GM12878 (cell line): ENCODE measurements at regions not wholly inside any gene's neighbourhood (a gene's known extent, or its start where the extent isn't known, plus 50 kb on each side); places are given as distances from the start of the nearest gene placed in this dataset.

Experiments used
- ATAC-seq: fragments of 200-7000 bp; cut with Tn5 transposase; 3 replicates; pipeline ENCODE4 v1.9.1; 2020; ENCODE audit warnings: mild to moderate bottlenecking, moderate library complexity
- BruUV-seq: library from RNA; stranded (reverse); fragments of 400-500 nt; replicated peaks from 2 replicates; lab custom pipeline; 2021; lab: Mats Ljungman, UMichigan
- CTCF ChIA-PET: fragments of 300-600 bp; sonication (Branson Sonifier 250); formaldehyde crosslinking; extraction: SDS; loops from one replicate; lab custom pipeline; 2021; ENCODE audit warnings: inconsistent platforms; lab: Yijun Ruan, JAX
- POLR2A ChIA-PET: fragments of 350-600 bp; formaldehyde crosslinking; extraction: SDS; loops from one replicate; lab custom pipeline; 2021; ENCODE audit warnings: inconsistent platforms; lab: Charles Lee
- RAD21 ChIA-PET: fragments of 300-600 bp; sonication (Branson Sonifier 250); formaldehyde crosslinking; loops from one replicate; lab custom pipeline; 2023; ENCODE audit warnings: antibody characterized with exemption; ENCODE audit not compliant: unreplicated experiment; lab: Charles Lee
- SMC1A ChIA-PET: fragments of 300-600 bp; sonication (Branson Sonifier 250); formaldehyde crosslinking; loops from one replicate; lab custom pipeline; 2023; ENCODE audit not compliant: unreplicated experiment, uncharacterized antibody; lab: Charles Lee
- DNase-seq: peaks from one replicate; pipeline ENCODE4 v3.0.0-alpha.2; 2011; ENCODE audit warnings: low read depth, low spot score
- FAIRE-seq: peaks from 3 replicates; lab custom pipeline; 2011; peaks lifted over from hg19 to GRCh38; lab: Jason Lieb, UNC
- H2AFZ ChIP-seq: 2 replicates; pipeline ENCODE4 v1.6.0; 2011; ENCODE audit warnings: low read depth, low read length, control low read depth; ENCODE audit not compliant: control insufficient read depth
- H3K27ac ChIP-seq: 2 replicates; pipeline ENCODE4 v1.5.1; 2011; ENCODE audit warnings: control low read depth; ENCODE audit not compliant: control insufficient read depth, insufficient read depth
- H3K27me3 ChIP-seq, 2 experiments: replicated peaks in 1 of 2; 2 replicates each; pipeline versions ENCODE4 v1.6.0 to v1.6.1; 2011; ENCODE audit warnings: low read length in 1 of 2; ENCODE audit not compliant: control insufficient read depth in 2 of 2, insufficient read depth in 2 of 2
- H3K36me3 ChIP-seq, 2 experiments: 2 replicates each; pipeline ENCODE4 v1.5.1; 2011; ENCODE audit warnings: low read length in 1 of 2; ENCODE audit not compliant: control insufficient read depth in 2 of 2, insufficient read depth in 2 of 2
- H3K4me1 ChIP-seq: 2 replicates; pipeline ENCODE4 v1.6.1; 2011; ENCODE audit warnings: mild to moderate bottlenecking, low read length, moderate library complexity, mixed read lengths; ENCODE audit not compliant: control insufficient read depth, insufficient read depth
- H3K4me2 ChIP-seq: 2 replicates; pipeline ENCODE4 v1.6.0; 2011; ENCODE audit warnings: control low read depth; ENCODE audit not compliant: control insufficient read depth, insufficient read depth
- H3K4me3 ChIP-seq: fragments of 200-600 bp; sonication (generic); 2 replicates; pipeline ENCODE4 v1.5.1; 2016
- H3K79me2 ChIP-seq: 2 replicates; pipeline ENCODE4 v1.6.0; 2011; ENCODE audit warnings: low read length; ENCODE audit not compliant: control insufficient read depth, insufficient read depth
- H3K9ac ChIP-seq: 2 replicates; pipeline ENCODE4 v1.8.0; 2011; ENCODE audit warnings: low read length, control low read depth, mixed read lengths; ENCODE audit not compliant: control insufficient read depth, insufficient read depth
- H3K9me3 ChIP-seq: replicated peaks from 3 replicates; pipeline ENCODE4 v1.5.1; 2011; ENCODE audit warnings: mild to moderate bottlenecking, low read length; ENCODE audit not compliant: control insufficient read depth, insufficient read depth
- H4K20me1 ChIP-seq: 2 replicates; pipeline ENCODE4 v1.6.0; 2011; ENCODE audit not compliant: control insufficient read depth, insufficient read depth
- BHLHE40 ChIP-seq, 2 experiments: fragments of 450-650 bp in 1 of 2; IDR thresholded peaks; 2 replicates each; pipeline ENCODE4 v1.6.1; 2011 to 2017; ENCODE audit warnings: low read depth in 2 of 2, borderline replicate concordance in 1 of 2, improper control_type of control experiment in 1 of 2, low read length in 1 of 2, mild to moderate bottlenecking in 1 of 2
- HDGF ChIP-seq: fragments of 450-650 bp; IDR thresholded peaks from 2 replicates; pipeline ENCODE4 v1.6.1; 2016; ENCODE audit warnings: antibody characterized with exemption
- IKZF2 ChIP-seq, 2 experiments: fragments of 450-650 bp; IDR thresholded peaks; 2 replicates each; pipeline ENCODE4 v1.6.1; 2017; ENCODE audit warnings: mild to moderate bottlenecking in 2 of 2, moderate library complexity in 2 of 2
- NFIC ChIP-seq: IDR thresholded peaks from 2 replicates; pipeline ENCODE4 v1.6.1; 2012; ENCODE audit warnings: low read depth, mild to moderate bottlenecking, inconsistent platforms, low read length, moderate library complexity
- NRF1 ChIP-seq: conservative IDR thresholded peaks from 2 replicates; pipeline ENCODE4 v1.6.1; 2011; ENCODE audit warnings: mild to moderate bottlenecking, low read depth, low read length, improper control_type of control experiment
- RB1 ChIP-seq: fragments of 450-650 bp; formaldehyde crosslinking; IDR thresholded peaks from 2 replicates; pipeline ENCODE4 v1.6.1; 2017; ENCODE audit warnings: mild to moderate bottlenecking, borderline replicate concordance
- RBBP5 ChIP-seq: fragments of 200-600 bp; sonication (generic); conservative IDR thresholded peaks from 2 replicates; pipeline ENCODE4 v1.6.1; 2016
- RCOR1 ChIP-seq: conservative IDR thresholded peaks from 2 replicates; pipeline ENCODE4 v1.6.1; 2012; ENCODE audit warnings: low read depth, low read length, improper control_type of control experiment
- REST ChIP-seq: IDR thresholded peaks from 2 replicates; pipeline ENCODE4 v1.6.1; 2012; ENCODE audit warnings: mild to moderate bottlenecking, low read depth, low read length
- SP1 ChIP-seq: IDR thresholded peaks from one replicate; pipeline ENCODE4 v1.6.1; 2011; ENCODE audit warnings: low read depth, low read length
- SPI1 ChIP-seq: IDR thresholded peaks from 2 replicates; pipeline ENCODE4 v1.6.1; 2011; ENCODE audit warnings: low read depth, mild to moderate bottlenecking, low read length, moderate library complexity, borderline replicate concordance; ENCODE audit not compliant: insufficient read depth
- SREBF1 ChIP-seq: IDR thresholded peaks from 2 replicates; pipeline ENCODE4 v1.6.1; 2012; ENCODE audit warnings: mild to moderate bottlenecking, low read length
- YY1 ChIP-seq: IDR thresholded peaks from 2 replicates; pipeline ENCODE4 v1.6.1; 2011; ENCODE audit warnings: low read depth, mild to moderate bottlenecking, low read length
- ZBED1 ChIP-seq: IDR thresholded peaks from 2 replicates; pipeline ENCODE4 v1.6.1; 2016; ENCODE audit warnings: borderline replicate concordance
- ZNF687 ChIP-seq: fragments of 450-650 bp; IDR thresholded peaks from 2 replicates; pipeline ENCODE4 v1.6.1; 2017; ENCODE audit warnings: mild to moderate bottlenecking, moderate library complexity
- WGBS: methylation state at CpG from one replicate; pipeline ENCODE4 v1.1.6; 2016; ENCODE audit warnings: low lambda C conversion rate; ENCODE audit not compliant: insufficient replicate concordance, insufficient coverage; ENCODE audit errors: missing lambda C conversion rate; 5-methylcytosine and 5-hydroxymethylcytosine counted together
- in situ Hi-C: fragments of 300-500 bp; cut with MboI; formaldehyde crosslinking; loops from 9 replicates; pipeline ENCODE4 v1.14.3; 2018; ENCODE audit warnings: mixed read lengths
- intact Hi-C: fragments of 100-400 bp; cut with micrococcal nuclease; formaldehyde crosslinking; loops from one replicate; pipeline ENCODE4 v1.14.2; 2022; ENCODE audit not compliant: unreplicated experiment
- TF ChIP-seq, protein P1 (sequence below), 3 experiments: IDR thresholded peaks in 2 of 3; conservative IDR thresholded peaks in 1 of 3; 2 replicates each; pipeline ENCODE4 v1.5.1; 2011; ENCODE audit warnings: low read depth in 3 of 3, low read length in 3 of 3, mild to moderate bottlenecking in 3 of 3, control low read depth in 2 of 3, moderate library complexity in 2 of 3, inconsistent platforms in 1 of 3, mixed read lengths in 1 of 3; ENCODE audit not compliant: control insufficient read depth in 2 of 3, insufficient read depth in 1 of 3; ENCODE audit errors: extremely low read depth in 1 of 3

DNA sequence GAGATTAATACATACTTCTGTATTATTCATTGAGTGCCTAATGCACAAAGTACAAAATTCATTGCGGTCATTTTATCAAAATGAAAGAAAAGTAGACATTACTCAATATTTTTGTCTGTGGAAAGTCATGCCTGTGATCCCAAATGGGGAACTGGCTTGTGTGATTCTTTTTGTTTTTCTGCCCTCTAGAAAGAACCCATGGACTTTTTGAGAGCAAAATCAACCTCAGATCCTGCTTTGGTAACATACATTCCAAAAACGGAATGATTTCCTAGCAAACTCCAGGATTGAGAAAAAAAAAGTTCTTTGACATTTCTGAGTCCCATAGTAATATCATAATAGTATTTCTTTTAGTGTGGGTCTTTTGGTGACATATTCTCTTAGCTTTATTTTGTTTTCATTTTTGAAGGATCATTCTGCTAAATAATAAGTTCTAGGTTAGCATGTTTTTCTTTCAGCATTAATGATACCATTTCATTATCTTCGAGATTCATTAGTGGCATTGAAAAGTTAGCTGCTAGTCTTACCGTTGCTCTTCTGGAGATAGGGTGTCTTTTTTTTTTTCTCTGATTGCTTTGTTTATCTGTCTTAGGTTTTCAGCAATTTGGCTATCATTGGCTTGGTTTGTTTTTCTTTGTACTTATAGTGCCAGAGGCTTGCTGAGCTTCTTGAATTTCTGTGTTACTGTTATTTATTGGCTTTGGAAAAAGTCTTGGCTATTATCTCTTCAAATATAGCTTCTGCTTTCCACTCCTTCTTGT lies 102.4 kb upstream of the CSNK1A1L start:
- Histone ChIP-seq H3K9me3 (no peaks in the 10 kb centered on the region), H3K36me3 (no peaks in the 10 kb centered on the region), H3K27me3 (no peaks in the 10 kb centered on the region), H3K4me2 (no peak overlapping the region), H3K4me3 (no peak overlapping the region), H3K27ac (no peak overlapping the region), H2AFZ (no peak overlapping the region), H4K20me1 (no peaks in the 10 kb centered on the region), H3K79me2 (no peaks in the 10 kb centered on the region), H3K9ac (no peak overlapping the region), H3K4me1 (no peaks in the 10 kb centered on the region)
- ChIA-PET CTCF (no interaction called here), RAD21 (no interaction called here), SMC1A (no interaction called here), POLR2A (no interaction called here)
- FAIRE-seq (no peak), ATAC-seq (no peak), DNase-seq (no peak)
- WGBS, result 21% methylated on average over 4 of the region's 4 CpGs
- intact Hi-C loops, result no loop called here
- BruUV-seq, result no TSS peak
- in situ Hi-C loops, result no loop called here
- TF ChIP-seq RCOR1, result no peak
- no peak for TF ChIP-seq RBBP5
- TF ChIP-seq BHLHE40 (IDR thresholded peaks at IDR 0.05; ENCODE audit: borderline replicate concordance in 1 of 2, low read depth in 2 of 2, low read length in 1 of 2), result no peak
- no peak for TF ChIP-seq ZBED1
- TF ChIP-seq HDGF, result no peak
- no peak for TF ChIP-seq IKZF2 (IDR thresholded peaks at IDR 0.05)
- TF ChIP-seq REST, result no peak
- no peak for TF ChIP-seq YY1
- TF ChIP-seq SREBF1, result no peak
- no peak for TF ChIP-seq RB1
- TF ChIP-seq NFIC, result no peak
- TF ChIP-seq SPI1, result no peak
- no peak for TF ChIP-seq ZNF687
- TF ChIP-seq SP1, result no peak
- no peak for TF ChIP-seq NRF1
- TF ChIP-seq, protein P1, sequence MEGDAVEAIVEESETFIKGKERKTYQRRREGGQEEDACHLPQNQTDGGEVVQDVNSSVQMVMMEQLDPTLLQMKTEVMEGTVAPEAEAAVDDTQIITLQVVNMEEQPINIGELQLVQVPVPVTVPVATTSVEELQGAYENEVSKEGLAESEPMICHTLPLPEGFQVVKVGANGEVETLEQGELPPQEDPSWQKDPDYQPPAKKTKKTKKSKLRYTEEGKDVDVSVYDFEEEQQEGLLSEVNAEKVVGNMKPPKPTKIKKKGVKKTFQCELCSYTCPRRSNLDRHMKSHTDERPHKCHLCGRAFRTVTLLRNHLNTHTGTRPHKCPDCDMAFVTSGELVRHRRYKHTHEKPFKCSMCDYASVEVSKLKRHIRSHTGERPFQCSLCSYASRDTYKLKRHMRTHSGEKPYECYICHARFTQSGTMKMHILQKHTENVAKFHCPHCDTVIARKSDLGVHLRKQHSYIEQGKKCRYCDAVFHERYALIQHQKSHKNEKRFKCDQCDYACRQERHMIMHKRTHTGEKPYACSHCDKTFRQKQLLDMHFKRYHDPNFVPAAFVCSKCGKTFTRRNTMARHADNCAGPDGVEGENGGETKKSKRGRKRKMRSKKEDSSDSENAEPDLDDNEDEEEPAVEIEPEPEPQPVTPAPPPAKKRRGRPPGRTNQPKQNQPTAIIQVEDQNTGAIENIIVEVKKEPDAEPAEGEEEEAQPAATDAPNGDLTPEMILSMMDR (IDR thresholded peaks at IDR 0.05 in 2 of 3, conservative IDR thresholded peaks at IDR 0.05 in 1 of 3; ENCODE audit: control insufficient read depth in 2 of 3, extremely low read depth in 1 of 3, insufficient read depth in 1 of 3, low read depth in 3 of 3, low read length in 3 of 3), result no peak
